Fibroblast of skin of abdomen (primary cell): ENCODE measurements at regions not wholly inside any gene's neighbourhood (a gene's known extent, or its start where the extent isn't known, plus 50 kb on each side); places are given as distances from the start of the nearest gene placed in this dataset.
"Not testable (repeated sequence)": the region's sequence is repeated elsewhere in the genome, so short reads cannot be mapped to it uniquely, and the experiment has no call there.

ENCODE experiments used
- DNase-seq: peaks from one replicate; pipeline ENCODE4 v3.0.0-alpha.2; 2013

DNA sequence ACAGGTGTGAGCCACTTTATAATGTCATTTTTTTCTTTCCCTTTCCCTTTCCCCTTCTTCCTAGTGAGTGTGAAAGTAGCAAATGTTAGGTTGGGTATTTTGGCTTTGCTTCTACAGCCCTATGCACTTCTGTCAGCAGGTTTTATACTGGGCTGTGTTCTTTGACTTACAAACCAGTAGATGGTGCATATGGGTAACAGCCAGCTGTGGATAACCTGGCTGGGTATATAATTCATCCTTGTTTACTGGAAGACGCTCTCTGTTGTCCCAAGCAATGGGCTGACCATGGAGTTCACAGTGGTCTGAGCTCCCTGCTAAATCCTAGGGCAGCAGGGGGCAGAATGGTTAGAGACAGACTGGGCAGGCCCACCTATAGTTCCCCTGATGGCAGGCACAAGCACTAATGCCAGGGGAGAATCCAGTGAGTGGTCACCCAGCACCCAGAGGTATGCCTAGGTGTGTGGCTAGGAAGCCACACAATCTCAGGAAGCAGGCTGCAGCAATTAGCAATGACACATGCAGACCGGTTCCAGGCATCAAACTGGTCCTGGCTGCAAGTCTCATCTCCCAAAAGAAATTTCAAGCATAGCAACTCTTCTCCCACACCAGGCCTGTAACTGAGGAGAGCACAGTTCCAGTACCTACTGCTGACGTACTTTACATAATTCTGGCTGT is 592.7 kb upstream of the MAN1A1 start:
- DNase-seq: no peak

DNA sequence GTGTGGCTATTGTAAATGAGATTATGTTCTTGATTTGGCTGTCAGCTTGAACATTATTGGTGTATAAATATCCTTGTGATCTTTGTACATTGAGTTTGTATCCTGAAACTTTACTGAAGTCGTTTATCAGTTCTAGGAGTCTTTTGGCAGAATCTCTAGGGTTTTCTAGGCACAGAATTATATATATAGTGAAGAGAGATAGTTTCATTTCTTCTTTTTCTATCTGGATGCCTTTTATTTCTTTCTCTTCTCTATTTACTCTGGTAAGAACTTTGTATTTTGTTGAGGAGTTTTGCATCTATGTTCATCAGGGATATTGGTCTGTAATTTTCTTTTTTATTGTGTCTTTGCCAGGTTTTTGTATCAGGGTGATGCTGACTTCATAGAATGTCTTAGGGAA is 589.2 kb upstream of the MAN1A1 start:
- no peak for DNase-seq

DNA sequence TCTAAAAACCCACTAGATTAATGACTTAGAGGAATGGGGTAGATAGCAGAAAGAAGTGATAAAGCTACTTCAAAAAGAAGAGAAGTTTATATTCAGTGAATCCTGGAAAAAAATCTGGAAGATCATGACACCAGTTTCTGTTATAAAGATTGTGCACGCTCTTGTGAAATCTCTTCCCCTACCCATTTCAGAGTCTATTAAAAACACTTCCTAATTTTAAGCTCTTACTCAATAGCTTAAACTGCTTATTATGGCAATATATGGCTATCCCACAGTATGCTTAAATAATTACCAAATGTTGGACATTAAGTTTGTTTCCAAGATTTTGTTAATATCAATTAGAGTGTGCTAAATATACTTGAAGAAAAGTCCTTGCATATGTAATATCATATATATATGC is 585.3 kb upstream of the MAN1A1 start:
- no peak for DNase-seq

DNA sequence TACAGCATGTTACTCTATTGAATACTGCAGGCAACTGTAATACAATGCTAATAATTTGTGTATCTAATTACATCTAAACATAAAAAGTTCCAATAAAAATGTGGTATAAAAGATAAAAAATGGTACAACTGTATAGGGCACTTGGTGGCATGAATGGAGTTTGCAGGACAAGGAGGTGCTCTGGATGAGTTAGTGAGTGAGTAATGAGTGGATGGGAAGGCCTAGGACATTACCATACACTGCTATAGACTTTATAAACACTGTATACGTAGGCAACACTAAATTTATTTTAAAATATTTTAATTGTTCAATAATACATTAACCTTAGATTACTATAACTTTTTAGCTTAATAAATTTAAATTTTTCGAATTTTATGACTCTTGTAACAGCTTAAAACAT is 579.6 kb upstream of the MAN1A1 start:
- DNase-seq: no peak

DNA sequence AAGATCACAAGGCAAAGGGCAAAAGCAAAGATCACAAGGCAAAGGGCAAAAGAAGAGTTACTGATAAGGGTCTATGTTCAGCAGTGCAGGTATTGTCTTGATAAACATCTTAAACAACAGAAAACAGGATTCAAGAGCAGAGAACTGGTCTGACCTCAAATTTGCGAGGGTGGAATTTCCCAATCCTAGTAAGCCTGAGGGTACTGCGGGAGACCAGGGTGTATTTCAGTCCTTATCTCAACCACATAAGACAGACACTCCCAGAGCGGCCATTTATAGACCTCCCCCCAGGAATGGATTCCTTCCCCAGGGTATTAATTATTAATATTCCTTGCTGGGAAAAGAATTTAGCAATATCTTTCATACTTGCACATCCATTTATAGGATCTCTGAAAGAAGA is 575.3 kb upstream of the MAN1A1 start:
- not testable (repeated sequence) for DNase-seq

DNA sequence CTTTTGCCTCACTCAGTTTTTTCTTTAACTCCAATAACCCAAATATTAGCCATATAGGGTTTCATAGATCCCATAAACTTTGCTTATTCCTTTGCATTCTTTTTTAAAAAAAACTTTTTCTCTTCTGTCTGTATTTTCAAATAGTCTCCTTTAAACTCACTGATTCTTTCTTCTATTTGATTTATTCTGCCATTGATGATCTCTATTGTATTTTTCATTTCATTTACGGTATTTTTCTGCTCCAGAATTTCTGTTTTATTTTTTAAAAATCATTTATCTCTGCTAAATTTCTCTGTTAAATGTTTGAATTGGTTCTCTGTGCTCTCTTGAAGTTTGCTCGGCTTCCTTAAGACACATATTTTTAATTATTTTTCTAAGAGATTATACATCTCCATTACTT is 573.3 kb upstream of the MAN1A1 start:
- DNase-seq: no peak

DNA sequence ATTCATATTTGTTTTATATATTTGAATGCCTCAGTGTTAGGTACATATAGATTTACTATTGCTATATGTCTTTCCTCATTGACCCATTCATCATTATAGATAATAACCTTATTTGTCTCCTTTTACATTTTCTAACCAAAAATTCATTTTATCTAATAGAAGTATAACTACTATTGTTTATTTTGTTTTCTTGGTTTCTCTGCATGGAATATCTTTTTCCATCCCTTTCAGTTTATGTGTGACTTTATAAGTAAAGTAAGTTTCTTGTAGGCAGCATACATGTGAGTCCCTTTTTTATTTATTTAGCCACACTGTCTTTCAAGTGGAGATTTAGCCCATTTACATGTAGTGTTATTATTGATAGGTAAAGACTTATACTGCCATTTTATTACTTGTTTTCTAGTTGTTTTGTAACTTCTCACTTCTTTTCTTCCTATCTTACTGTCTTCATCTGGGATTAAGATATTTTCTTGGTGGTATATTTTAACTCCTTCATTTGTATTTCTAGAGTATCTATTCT is 572.0 kb upstream of the MAN1A1 start:
- DNase-seq: no peak

DNA sequence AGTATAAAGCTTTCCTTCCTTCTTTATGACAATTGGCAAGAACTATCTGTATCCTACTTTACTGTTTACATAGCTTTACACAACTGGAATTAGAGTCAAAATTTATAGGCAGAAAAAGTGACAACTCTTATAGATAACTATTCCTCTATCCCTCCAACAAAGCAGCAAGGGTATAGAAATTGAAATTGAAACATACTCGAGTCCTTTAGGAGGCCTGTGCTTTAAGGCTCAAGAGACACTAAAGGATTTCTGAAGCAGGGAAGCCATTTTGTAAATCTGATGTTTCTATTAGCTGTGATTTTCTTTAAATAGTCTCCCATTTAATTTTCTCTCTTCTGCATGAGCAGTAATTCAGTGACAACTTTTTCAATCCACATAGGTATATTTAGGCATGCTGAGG is 567.6 kb upstream of the MAN1A1 start:
- DNase-seq: no peak

DNA sequence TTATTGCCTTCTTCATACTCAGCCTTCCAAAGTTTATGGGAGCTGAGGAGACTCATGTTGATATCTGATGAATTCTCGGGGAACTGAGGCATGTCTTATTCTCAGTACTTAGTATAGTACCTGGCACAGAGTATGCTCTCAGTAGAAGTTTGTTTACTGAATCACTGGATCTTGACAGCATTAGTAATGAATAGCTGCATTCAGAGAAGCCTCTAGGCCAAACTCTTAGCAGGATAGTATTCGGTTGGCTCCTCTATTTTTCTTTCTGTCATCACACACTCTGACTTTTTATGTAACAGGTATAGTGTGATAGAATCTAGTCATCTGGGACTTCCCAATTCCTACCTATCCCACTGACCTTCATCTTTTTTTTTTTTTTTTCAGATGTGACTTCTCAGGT is 566.4 kb upstream of the MAN1A1 start:
- no peak for DNase-seq

DNA sequence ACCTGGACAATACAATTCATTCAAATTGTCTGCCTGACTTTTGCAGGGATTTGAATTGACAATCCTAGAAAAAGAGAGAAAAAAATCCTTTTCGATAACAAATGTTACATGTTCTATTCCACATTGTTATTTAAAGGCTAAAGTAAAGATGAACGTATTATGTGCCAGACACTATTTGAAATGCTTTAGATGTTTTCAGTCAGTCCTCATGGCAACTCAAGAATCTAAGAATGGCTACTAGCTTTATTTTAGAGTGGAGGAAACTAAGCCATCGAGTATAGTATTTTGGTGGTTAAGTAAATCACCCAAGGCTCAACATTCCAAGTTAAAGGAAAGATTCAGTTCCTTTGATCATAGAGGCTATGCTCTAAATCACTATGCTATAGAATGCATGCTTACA is 558.6 kb upstream of the MAN1A1 start:
- DNase-seq: no peak

DNA sequence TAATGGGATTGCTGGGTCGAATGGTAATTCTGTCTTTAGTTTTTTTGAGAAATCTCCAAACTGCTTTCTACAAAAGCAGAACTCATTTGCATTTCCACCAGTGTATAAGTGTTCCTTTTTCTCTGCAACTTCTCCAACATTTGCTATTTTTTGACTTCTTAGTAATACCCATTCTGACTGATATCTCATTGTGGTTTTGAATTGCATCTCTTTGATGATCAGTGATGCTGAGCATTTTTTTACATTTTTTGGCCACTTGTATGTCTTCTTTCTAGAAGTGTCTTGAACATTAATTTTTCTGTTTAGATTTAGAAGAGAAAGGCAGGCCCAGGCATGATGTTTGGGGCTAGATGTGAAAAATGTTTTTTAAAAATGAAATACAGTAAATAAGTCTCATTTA is 553.1 kb upstream of the MAN1A1 start:
- no peak for DNase-seq

DNA sequence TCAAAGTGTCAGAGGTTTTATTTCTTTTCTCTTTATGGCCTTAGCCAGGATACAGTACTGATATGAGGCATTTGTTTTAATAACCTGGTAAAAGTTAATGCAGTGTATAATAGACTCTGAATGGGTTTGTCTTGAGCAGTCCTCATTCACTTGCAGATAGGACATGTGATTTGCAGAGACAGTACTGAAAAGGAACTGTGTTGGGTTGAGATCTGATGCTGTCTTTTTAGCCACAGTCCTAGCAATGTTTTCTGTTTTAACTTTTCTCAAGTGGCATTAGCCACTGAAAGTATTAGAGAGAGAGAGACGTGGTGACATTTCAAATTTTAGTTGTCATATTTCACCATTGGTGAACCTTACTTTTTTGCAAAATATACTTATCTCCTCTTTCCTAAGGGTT is 547.2 kb upstream of the MAN1A1 start:
- DNase-seq: no peak

DNA sequence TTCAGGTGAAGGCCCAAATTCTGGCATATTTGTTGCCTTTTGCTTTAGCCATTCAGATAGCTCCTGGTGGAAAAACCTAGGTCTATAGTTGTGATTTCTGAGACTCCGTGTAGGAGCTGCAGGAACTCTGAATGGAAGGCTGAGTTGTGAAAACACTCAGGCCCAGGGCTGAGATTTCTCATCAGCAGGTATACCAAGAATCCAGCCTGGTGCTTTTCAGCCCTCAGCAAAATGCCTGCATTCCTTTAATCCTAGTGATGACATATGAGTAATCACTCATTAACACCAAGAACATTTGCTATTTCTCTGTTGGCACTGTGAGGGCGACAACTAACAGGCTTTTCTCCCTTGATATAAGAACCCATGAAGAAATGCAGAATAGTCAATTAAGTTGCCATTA is 546.1 kb upstream of the MAN1A1 start:
- DNase-seq: no peak

DNA sequence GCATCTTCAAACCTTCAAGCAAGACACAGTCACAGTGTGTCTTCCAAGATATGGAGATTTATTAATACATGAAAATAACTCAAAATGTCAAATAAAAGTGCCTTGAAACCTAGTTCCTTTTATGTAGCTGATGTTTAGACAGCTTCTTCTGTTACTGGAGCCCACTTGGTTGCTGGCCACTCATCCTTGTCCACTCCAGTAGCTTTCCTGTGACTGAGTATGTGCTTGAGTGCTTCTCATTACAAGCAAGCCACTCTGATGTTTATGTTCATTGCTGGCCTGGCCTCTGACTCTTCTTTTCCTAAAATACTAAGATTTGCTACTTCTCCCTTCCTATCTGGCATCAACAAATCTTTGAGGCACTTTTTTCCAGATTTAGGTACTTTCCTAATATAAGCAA is 545.2 kb upstream of the MAN1A1 start:
- DNase-seq: no peak

DNA sequence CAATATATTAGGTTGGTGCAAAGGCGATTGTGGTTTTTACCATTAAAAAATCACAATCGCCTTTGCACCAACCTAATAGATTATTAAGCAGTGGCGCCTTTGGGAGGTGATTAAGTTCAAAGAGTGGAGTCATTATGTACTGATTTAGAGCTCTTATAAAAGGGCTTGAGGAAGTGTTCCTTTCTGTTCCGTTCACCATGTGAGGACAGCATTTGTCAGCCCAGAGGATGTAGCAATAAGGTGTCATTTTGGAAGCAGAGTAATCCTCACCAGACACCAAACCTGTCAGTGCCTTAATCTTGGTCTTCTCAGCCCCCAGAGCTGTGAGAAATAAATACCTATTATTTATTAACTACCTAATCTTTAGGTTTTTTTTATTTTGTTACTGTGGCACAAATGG is 542.1 kb upstream of the MAN1A1 start:
- no peak for DNase-seq

DNA sequence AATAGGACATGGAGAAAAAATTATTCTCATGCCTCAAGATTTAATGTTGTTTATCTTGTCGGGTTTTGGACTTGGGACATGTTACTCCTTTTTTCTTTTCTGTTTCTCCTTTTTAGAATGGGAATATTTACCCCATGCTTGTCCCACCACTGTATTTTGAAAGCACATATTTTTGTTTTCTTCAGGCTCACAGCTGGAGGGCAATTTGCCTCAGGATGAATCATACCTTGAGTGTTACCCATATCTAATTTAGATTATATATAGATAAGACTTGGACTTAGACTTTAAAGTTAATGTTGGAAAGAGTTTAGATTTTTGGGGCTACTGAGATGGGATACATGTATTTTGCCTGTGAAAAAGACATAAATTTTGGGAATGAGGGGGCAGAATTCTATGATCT is 541.6 kb upstream of the MAN1A1 start:
- DNase-seq: no peak

DNA sequence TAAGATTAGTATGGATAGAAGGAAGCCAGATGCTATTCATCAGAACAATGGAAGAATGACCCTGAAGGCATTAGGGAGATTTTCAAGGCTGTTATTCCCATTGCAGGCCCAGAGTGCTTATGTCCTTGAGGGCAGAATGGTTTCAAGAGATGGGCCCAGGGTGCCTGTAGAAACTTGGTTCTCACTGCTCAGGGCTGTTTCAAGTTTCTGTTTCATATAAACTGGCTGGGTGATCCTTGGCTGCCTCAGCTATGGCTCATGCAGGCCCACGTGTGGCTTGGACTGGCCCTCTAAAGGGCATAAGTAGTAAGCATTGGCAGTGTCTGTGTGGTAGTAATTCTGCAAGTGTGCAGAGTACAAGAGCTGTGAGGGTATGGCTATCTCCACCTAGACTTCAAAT is 540.9 kb upstream of the MAN1A1 start:
- DNase-seq: no peak

DNA sequence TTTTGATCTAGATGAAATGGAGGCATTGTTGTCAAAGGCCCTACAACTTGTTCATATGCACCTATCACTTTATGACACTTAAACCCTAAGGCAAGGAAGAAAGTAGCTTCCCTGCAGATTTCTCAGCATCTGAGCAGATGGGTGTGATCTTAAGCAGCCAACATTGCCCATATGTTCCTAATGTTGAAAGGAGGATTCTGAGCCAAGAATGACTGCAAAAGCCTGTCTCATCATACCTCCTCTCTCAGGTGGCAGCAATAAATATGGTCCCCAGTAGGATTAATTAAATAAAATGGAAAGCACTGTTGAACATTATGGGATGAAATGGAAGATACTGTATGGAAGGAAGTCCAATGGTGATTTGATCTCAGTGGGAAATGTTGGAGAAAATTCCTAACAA is 538.1 kb upstream of the MAN1A1 start:
- DNase-seq: no peak

DNA sequence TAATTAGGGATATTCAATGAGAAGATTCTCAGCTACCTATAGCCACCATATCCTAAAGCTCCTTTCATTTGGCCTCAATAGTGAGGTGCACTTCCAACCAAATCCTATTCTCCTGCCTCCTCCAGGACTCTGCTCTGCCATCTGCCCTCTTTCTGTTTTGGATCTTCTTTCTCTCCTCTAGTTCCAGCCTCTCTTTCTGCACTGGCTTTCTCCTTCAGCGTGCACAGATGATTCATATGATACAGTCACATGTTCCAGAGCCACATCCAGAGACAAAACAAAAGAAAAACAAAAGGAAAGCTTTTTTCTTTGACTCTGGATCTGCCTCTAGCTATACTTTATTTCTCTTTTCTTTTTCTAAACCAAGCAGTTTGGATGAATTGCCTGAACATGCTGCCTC is 531.9 kb upstream of the MAN1A1 start:
- peak; percentile 30 for DNase-seq

DNA sequence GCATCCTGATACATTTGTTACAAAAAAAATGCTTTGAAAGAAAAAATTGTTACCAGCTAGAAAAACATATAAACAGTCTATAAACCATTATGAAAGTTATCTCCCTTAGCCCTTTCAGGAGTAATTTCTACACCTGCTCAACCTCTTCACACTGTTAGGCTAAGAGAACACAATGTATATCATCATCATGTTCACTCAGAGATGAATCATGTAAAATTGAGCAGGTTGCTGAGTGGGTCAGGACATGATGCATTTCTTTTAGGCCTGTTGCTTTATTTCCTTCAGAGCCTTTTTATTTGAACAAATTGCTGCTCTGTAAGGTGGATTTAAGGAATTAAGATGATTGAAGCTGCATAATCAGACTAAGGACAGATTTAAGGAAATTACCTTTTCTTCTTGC is 531.3 kb upstream of the MAN1A1 start:
- DNase-seq: no peak

DNA sequence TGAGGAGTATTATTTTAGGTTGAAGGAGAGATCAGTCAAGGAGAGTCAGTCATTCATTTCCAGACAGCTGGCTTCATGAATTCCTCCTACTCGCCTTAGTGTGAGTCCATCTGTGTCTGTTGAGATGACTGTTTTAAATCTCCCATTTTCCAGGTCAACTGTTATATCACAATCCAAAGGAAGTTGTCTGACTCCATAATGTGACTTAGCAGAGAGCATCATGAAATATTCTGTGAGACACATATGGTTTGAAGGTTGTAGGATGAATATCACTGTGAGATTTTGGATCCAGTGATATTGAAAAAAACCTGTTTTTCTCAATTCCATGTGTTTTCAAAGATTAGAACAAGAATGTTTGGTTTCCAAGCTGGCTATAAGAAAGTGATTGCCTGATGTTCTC is 530.2 kb upstream of the MAN1A1 start:
- no peak for DNase-seq

DNA sequence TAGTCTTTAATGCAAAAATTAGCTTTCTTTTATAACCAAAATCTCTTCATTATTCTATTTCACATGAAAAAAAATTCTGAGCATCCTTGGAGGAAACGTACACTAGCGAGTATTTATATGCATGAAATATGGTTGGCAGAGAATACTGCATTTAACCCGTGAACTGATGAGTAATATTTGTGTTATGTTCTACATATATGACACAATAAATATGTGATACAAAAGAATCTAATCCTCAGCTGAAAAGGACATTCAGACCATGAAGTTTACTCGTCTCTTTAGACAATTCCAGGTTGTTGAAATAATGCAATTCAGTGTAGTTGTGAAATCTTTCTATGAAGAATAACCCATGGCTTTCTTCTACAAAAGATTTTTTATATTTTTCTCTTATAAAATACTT is 524.8 kb upstream of the MAN1A1 start:
- no peak for DNase-seq

DNA sequence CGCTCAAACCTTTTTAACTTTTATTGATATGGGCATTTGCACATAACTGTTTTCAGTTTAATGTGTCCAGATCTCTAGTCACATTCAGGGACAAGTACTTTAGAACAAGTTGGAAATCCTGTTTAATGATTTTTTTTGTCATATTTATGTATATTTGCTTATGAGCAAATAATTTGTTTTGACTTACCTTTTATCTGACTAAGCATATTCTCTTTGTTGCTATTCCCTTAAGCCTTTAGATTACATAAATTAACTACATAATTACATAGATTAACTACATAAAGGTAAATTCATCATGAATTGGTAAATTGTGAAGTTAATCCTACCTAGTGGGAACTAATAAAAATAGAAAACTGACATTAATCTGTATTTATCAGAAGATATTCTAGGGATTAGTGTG is 523.5 kb upstream of the MAN1A1 start:
- no peak for DNase-seq

DNA sequence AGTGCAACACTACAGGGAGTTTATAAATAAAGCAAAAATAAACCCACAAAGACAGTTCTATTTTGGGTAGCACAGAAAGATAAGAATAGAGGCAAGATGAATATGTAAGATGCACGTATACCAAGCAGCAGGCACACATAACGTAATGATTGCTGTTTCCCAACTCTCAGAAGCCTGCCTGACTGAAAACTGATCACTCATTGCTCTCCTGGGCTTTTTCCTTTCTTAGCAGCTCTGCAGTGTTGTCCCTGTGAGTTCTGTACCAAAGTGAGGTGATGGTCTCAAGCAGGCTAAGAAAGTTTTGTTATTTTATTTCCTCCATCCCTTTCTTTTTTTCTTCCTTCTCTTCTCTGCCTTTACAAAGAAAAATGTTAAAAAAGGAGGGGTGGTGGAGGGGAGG is 522.0 kb upstream of the MAN1A1 start:
- DNase-seq: no peak
